ENCODE measurements at regions not wholly inside any gene's neighbourhood (a gene's known extent, or its start where the extent isn't known, plus 50 kb on each side); places are given as distances from the start of the nearest gene placed in this dataset.
A peak's percentile ranks its signal among the peaks of the same experiment; 100 is the strongest.

GRCh38 chr6:164478426-164478825, 831.0 kb downstream of the C6orf118 start:
- DNase-seq (ENCODE audit: low spot score), result no peak

GRCh38 chr6:164477790-164478189, 831.6 kb downstream of the C6orf118 start:
- DNase-seq (ENCODE audit: low spot score), result no peak

GRCh38 chr6:164477101-164477500, 832.3 kb downstream of the C6orf118 start:
- DNase-seq (ENCODE audit: low spot score), result no peak

- no peak for DNase-seq (ENCODE audit: low spot score)
Observed at GRCh38 chr6:164469276-164469949, 840.0 kb downstream of the C6orf118 start.

- no peak for DNase-seq (ENCODE audit: low spot score)
Observed at GRCh38 chr6:164455835-164456234, 853.6 kb downstream of the C6orf118 start.

GRCh38 chr6:164453835-164454234, 855.6 kb downstream of the C6orf118 start:
- DNase-seq (ENCODE audit: low spot score), result no peak

GRCh38 chr6:164442572-164442971, 866.8 kb downstream of the C6orf118 start:
- DNase-seq (ENCODE audit: low spot score), result no peak

GRCh38 chr6:164439331-164439730, 870.1 kb downstream of the C6orf118 start:
- no peak for DNase-seq (ENCODE audit: low spot score)

- DNase-seq (ENCODE audit: low spot score), result no peak
Observed at GRCh38 chr6:164436976-164437375, 872.4 kb downstream of the C6orf118 start.

- DNase-seq (ENCODE audit: low spot score), result no peak
Observed at GRCh38 chr6:164427728-164428402, 881.5 kb downstream of the C6orf118 start.

GRCh38 chr6:164424489-164424888, 884.9 kb downstream of the C6orf118 start:
- DNase-seq (ENCODE audit: low spot score), result no peak

GRCh38 chr6:164419099-164419498, 890.3 kb downstream of the C6orf118 start:
- peak; percentile 50 for DNase-seq (ENCODE audit: low spot score)

GRCh38 chr6:164418262-164418588, 891.2 kb downstream of the C6orf118 start:
- DNase-seq (ENCODE audit: low spot score), result no peak

GRCh38 chr6:164417537-164418261, 891.7 kb downstream of the C6orf118 start:
- DNase-seq (ENCODE audit: low spot score), result no peak

- DNase-seq (ENCODE audit: low spot score), result no peak
Observed at GRCh38 chr6:164415832-164416563, 893.4 kb downstream of the C6orf118 start.

GRCh38 chr6:164414695-164415094, 894.7 kb downstream of the C6orf118 start:
- no peak for DNase-seq (ENCODE audit: low spot score)

- DNase-seq (ENCODE audit: low spot score), result no peak
Observed at GRCh38 chr6:164412566-164412965, 896.8 kb downstream of the C6orf118 start.

GRCh38 chr6:164410017-164410416, 899.4 kb downstream of the C6orf118 start:
- no peak for DNase-seq (ENCODE audit: low spot score)

GRCh38 chr6:164409309-164410009, 899.9 kb downstream of the C6orf118 start:
- no peak for DNase-seq (ENCODE audit: low spot score)

- no peak for DNase-seq (ENCODE audit: low spot score)
Observed at GRCh38 chr6:164408868-164409267, 900.5 kb downstream of the C6orf118 start.

- DNase-seq (ENCODE audit: low spot score), result no peak
Observed at GRCh38 chr6:164404812-164405488, 904.5 kb downstream of the C6orf118 start.

Data from SK-N-DZ (cell line).